Ascending aorta (tissue), 2 donors: ENCODE measurements at regions not wholly inside any gene's neighbourhood (a gene's known extent, or its start where the extent isn't known, plus 50 kb on each side); places are given as distances from the start of the nearest gene placed in this dataset.

Source experiments
- DNase-seq, 2 donors: peaks; one replicate each; pipeline ENCODE4 v3.0.0-alpha.2; 2019; ENCODE audit warnings: low spot score in 2 of 2
- H3K27ac ChIP-seq, 2 donors: fragments of 200-600 bp; sonication (generic); one replicate each; pipeline ENCODE4 v1.5.1; 2016 to 2017; ENCODE audit warnings: mild to moderate bottlenecking in 1 of 2
- H3K27me3 ChIP-seq: fragments of 200-600 bp; sonication (generic); one replicate; pipeline ENCODE4 v1.5.1; 2017
- H3K36me3 ChIP-seq, 2 donors: fragments of 200-600 bp; sonication (generic); one replicate each; pipeline ENCODE4 v1.5.1; 2016
- H3K4me1 ChIP-seq, 2 donors: fragments of 200-600 bp; sonication (generic); one replicate each; pipeline ENCODE4 v1.5.1; 2016 to 2017; ENCODE audit warnings: mild to moderate bottlenecking in 1 of 2
- H3K4me3 ChIP-seq, 2 donors: fragments of 200-600 bp; sonication (generic); one replicate each; pipeline ENCODE4 v1.5.1; 2016 to 2017; ENCODE audit warnings: mild to moderate bottlenecking in 1 of 2
- H3K9me3 ChIP-seq, 2 donors: fragments of 200-600 bp; sonication (generic); one replicate each; pipeline ENCODE4 v1.5.1; 2016
- intact Hi-C: fragments of 100-400 bp; cut with DNase I; formaldehyde crosslinking; loops from one replicate; pipeline ENCODE4 v1.15.1; 2023
- TF ChIP-seq, protein P1 (sequence below), 3 experiments: fragments of 200-600 bp in 2 of 3; fragments of 450-650 bp in 1 of 3; sonication (generic) in 2 of 3; IDR thresholded peaks; one replicate each; pipeline ENCODE4 v1.5.1; 2016 to 2019; ENCODE audit warnings: antibody characterized with exemption in 3 of 3, mild to moderate bottlenecking in 1 of 3, moderate library complexity in 1 of 3

DNA sequence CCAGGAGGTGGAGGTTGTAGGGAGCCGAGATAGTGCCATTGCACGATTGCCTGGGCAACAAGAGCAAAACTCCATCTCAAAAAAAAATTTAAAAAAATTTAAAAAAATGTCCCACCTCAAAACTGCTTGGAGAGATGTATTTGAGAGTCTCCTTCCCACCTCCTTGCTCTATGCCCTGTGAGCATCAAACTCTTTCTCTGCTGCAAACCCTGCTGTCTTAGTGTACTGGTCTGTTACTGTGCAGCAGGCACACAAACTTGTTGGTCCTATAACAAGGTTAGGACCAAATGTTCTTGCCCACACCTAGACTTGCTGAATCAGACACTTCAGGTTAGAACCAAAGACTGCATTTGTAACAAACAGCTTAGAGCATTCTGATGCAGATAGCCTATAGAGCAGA, 153.5 kb upstream of the FUT8 start:
- Histone ChIP-seq H3K27me3 (no peaks in the 10 kb centered on the region), H3K4me3 (no peak overlapping the region), H3K27ac (no peak overlapping the region), H3K36me3 (no peaks in the 10 kb centered on the region), H3K9me3 (no peaks in the 10 kb centered on the region), H3K4me1 (no peaks in the 10 kb centered on the region)
- intact Hi-C loops: no loop called here
- no peak for DNase-seq
- TF ChIP-seq, protein P1, sequence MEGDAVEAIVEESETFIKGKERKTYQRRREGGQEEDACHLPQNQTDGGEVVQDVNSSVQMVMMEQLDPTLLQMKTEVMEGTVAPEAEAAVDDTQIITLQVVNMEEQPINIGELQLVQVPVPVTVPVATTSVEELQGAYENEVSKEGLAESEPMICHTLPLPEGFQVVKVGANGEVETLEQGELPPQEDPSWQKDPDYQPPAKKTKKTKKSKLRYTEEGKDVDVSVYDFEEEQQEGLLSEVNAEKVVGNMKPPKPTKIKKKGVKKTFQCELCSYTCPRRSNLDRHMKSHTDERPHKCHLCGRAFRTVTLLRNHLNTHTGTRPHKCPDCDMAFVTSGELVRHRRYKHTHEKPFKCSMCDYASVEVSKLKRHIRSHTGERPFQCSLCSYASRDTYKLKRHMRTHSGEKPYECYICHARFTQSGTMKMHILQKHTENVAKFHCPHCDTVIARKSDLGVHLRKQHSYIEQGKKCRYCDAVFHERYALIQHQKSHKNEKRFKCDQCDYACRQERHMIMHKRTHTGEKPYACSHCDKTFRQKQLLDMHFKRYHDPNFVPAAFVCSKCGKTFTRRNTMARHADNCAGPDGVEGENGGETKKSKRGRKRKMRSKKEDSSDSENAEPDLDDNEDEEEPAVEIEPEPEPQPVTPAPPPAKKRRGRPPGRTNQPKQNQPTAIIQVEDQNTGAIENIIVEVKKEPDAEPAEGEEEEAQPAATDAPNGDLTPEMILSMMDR (IDR thresholded peaks at IDR 0.05): no peak

DNA sequence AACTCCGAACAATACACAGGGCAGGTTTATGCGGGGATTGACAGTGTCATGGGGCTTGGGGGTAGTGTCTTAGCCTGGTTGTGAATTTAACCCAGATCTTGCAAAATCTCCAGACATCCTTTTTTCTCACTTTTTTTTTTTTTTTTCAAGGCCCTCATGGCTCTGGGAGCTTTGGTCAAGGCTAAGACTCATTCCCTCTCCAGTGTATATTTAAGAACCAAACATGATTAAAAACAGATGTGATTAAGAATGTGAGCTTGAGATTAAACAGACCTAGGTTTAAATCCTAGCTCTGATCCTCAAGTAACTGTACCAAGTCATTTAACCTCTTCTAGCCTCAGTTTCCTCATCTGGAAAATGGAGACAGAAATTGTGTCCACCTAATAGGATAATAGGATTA, 151.7 kb upstream of the FUT8 start:
- Histone ChIP-seq H3K36me3 (no peaks in the 10 kb centered on the region), H3K4me3 (no peak overlapping the region), H3K9me3 (no peaks in the 10 kb centered on the region), H3K4me1 (no peaks in the 10 kb centered on the region), H3K27me3 (no peaks in the 10 kb centered on the region), H3K27ac (no peak overlapping the region)
- TF ChIP-seq, protein P1 (IDR thresholded peaks at IDR 0.05): no peak
- intact Hi-C loops: no loop called here
- no peak for DNase-seq

DNA sequence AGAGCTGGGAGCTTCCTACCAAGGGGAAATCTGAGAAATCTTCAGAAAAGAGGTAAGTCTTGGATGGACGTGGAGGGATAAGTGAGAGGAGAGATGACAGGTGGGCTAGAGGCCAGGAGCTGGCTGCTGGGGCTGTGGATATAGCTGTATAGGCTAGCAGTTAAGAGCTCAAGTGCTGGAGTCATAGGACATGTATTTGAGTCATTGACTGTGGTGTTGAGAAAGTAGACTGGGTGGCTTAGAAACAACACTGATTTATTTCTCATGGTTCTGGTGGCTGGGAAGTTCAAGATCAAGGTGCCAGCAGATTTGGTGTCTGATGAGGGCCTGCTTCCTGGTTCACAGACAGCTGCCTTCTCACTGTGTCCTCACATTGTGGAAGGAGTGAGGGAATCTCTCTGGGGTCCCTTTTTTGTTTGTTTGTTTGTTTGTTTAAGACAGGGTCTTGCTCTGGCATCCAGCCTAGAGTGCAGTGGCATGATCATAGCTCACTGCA, 151.1 kb upstream of the FUT8 start:
- no peak for DNase-seq
- intact Hi-C loops: no loop called here
- Histone ChIP-seq H3K27me3 (no peaks in the 10 kb centered on the region), H3K27ac (no peak overlapping the region), H3K36me3 (no peaks in the 10 kb centered on the region), H3K4me3 (no peak overlapping the region), H3K4me1 (no peaks in the 10 kb centered on the region), H3K9me3 (no peaks in the 10 kb centered on the region)
- TF ChIP-seq, protein P1 (IDR thresholded peaks at IDR 0.05): no peak

GRCh38 chr14:65261946-65262345, 150.6 kb upstream of the FUT8 start:
- Histone ChIP-seq H3K4me3 (no peak overlapping the region), H3K36me3 (no peaks in the 10 kb centered on the region), H3K27ac (no peak overlapping the region), H3K9me3 (no peaks in the 10 kb centered on the region), H3K4me1 (no peaks in the 10 kb centered on the region), H3K27me3 (no peaks in the 10 kb centered on the region)
- intact Hi-C loops: no loop called here
- DNase-seq: no peak
- TF ChIP-seq, protein P1 (IDR thresholded peaks at IDR 0.05): no peak

DNA sequence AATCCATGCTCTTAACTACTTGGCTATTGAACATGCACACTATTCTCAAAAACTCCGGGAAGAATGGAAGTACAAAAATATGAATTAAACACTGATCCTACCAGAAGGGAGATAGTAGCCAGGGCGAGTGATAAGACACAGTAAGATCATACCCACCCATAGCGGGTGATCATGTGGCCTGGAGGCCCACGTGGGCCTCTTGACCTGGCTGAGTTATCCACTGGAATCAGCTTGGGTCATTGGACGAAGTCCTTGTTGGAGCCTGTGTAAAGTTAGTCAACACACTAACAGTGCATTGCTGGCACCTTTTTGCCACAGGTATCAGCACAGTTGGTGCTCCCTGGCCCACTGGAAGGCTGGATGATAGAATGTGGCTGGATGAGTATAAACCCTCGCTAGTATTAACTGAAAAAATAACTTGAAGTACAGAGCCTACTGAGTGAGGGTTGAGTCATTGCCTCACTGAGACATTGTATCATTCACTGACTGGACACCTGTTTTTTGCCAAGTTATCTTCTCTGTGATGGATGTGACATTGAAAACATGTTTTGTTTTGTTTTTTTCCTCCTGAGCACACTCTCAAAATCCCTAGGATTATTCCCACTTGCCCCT, 149.2 kb upstream of the FUT8 start:
- H3K9me3 ChIP-seq: no peaks in the 10 kb centered on the region
- no peak for DNase-seq
- intact Hi-C loops: no loop called here
- H3K27me3 ChIP-seq: no peaks in the 10 kb centered on the region
- H3K4me1 ChIP-seq: no peaks in the 10 kb centered on the region
- TF ChIP-seq, protein P1 (IDR thresholded peaks at IDR 0.05): no peak
- no peaks in the 10 kb centered on the region for H3K36me3 ChIP-seq
- H3K4me3 ChIP-seq: no peak overlapping the region
- no peak overlapping the region for H3K27ac ChIP-seq

DNA sequence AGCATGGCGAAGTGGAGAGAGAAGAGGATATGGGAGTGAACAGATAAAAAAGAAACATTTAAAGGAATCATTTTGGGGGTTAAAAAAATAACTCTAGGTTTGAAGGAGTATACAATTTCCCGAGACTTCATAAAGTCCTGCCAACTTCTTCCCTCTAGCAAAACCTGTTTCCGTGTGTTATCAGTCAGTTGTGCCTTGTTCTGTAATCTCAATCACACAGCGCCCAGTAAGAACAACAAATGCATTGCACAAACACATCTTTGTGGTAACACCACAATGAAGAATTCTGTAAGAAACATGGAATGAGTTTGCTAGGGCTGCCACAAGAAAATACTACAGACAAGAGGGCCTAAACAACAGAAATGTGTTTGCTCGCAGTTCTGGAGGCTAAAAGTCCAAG, 144.7 kb upstream of the FUT8 start:
- no peak overlapping the region for H3K4me3 ChIP-seq
- no peaks in the 10 kb centered on the region for H3K4me1 ChIP-seq
- intact Hi-C loops: no loop called here
- no peaks in the 10 kb centered on the region for H3K27me3 ChIP-seq
- H3K9me3 ChIP-seq: no peaks in the 10 kb centered on the region
- TF ChIP-seq, protein P1 (IDR thresholded peaks at IDR 0.05): no peak
- DNase-seq: no peak
- H3K36me3 ChIP-seq: no peaks in the 10 kb centered on the region
- H3K27ac ChIP-seq: no peak overlapping the region
